ENCODE measurements at regions not wholly inside any gene's neighbourhood (a gene's known extent, or its start where the extent isn't known, plus 50 kb on each side); places are given as distances from the start of the nearest gene placed in this dataset.

DNA sequence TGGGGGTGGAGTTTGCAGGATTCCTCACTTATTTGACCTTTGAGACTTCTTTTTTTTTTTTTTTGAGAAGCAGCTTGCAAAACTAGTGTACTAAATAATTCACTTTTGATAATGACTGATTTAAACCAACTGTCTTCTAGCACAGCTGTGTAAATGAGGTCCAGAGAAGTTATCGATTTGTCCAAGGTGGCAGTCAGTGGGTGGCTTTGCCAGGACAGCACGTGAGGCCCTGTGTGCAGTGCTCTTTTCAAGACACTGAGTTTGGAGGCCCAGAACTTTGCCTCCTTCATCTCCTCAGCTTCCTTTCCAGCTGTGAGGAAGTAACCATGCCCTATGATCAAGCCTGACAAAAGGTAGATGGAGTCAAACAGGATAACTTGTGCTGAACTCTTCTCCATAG lies 92.9 kb upstream of the LCLAT1 start:
- H3K36me3 Mint-ChIP-seq (ENCODE audit: low read depth): no peaks in the 10 kb centered on the region
- Histone ChIP-seq H3K4me3 (ENCODE audit: low read length) (no peak overlapping the region), H3K9ac (ENCODE audit: extremely low read depth, low read length, poor library complexity, severe bottlenecking) (no peak overlapping the region), H3K27ac (ENCODE audit: low read depth, low read length) (no peak overlapping the region), H3K36me3 (ENCODE audit: control insufficient read depth, insufficient read depth, low read length) (no peaks in the 10 kb centered on the region), H3K9me3 (ENCODE audit: control insufficient read depth, low read length) (no peaks in the 10 kb centered on the region), H3K27me3 (ENCODE audit: control insufficient read depth, insufficient read depth, low read length, poor library complexity, severe bottlenecking) (no peaks in the 10 kb centered on the region), H3K4me1 (ENCODE audit: control insufficient read depth, insufficient read depth, low read length) (peaks cover 1% of the 10 kb centered on the region)
- no peak overlapping the region for H3K4me3 Mint-ChIP-seq
- H3K27ac Mint-ChIP-seq: no peak overlapping the region
- TF ChIP-seq, protein P1, sequence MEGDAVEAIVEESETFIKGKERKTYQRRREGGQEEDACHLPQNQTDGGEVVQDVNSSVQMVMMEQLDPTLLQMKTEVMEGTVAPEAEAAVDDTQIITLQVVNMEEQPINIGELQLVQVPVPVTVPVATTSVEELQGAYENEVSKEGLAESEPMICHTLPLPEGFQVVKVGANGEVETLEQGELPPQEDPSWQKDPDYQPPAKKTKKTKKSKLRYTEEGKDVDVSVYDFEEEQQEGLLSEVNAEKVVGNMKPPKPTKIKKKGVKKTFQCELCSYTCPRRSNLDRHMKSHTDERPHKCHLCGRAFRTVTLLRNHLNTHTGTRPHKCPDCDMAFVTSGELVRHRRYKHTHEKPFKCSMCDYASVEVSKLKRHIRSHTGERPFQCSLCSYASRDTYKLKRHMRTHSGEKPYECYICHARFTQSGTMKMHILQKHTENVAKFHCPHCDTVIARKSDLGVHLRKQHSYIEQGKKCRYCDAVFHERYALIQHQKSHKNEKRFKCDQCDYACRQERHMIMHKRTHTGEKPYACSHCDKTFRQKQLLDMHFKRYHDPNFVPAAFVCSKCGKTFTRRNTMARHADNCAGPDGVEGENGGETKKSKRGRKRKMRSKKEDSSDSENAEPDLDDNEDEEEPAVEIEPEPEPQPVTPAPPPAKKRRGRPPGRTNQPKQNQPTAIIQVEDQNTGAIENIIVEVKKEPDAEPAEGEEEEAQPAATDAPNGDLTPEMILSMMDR (conservative IDR thresholded peaks at IDR 0.05): no peak
- peaks cover 17% of the 10 kb centered on the region for H3K4me1 Mint-ChIP-seq
- no peak for DNase-seq
- WGBS, 2 experiments (ENCODE audit: insufficient coverage in 1 of 2, insufficient read length in 1 of 2): 88% methylated on average over 2 of the region's 2 CpGs; no CpG with 5 or more reads in 1 of the 2 experiments
- H3K27me3 Mint-ChIP-seq (ENCODE audit: insufficient read depth): no peaks in the 10 kb centered on the region
- H3K9me3 Mint-ChIP-seq: no peaks in the 10 kb centered on the region

DNA sequence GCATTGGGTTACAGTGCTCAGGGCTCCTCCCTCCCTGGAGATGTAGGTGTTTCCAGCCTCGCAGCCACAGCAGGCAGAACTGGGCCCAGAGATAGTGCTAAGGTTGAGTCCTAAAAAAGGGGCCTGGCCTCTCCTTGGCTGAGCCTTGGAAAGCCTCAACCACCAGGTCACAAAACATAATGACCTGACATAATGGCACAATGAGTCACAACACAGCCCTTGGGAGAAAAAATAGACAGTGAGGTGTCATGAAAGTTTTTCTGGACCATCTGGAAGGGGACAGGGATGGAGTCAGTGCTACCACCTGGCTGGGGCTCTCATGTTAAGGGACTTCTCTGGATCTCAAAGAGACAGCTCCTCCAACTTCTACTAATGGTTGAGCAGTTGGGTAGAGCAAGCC lies 92.4 kb upstream of the LCLAT1 start:
- WGBS, 2 experiments (ENCODE audit: insufficient coverage in 1 of 2, insufficient read length in 1 of 2): 80 to 91% methylated on average over 1 of the region's 1 CpG
- DNase-seq: no peak
- no peaks in the 10 kb centered on the region for H3K36me3 Mint-ChIP-seq (ENCODE audit: low read depth)

DNA sequence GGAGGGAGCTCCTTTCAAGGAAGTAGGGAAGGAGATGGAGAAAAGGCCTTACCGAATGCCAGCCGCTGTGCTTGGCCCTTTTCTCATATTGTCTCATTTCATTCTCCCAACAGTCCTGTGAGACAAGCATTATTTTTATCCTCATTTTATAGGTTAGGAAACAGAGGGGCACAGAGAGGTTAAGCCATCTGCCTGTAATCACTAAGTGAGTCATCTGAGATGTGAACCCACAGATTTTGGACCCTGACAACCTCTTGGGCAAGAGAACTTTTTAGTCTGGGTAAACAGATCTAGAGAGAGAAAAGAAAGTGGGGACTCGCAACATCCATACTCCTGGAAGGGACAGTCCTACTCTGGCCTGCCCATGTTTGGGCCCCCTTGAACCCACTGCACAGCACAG lies 91.7 kb upstream of the LCLAT1 start:
- Mint-ChIP-seq H3K36me3 (ENCODE audit: low read depth) (no peaks in the 10 kb centered on the region), H3K9me3 (no peaks in the 10 kb centered on the region), H3K4me1 (peaks cover 8% of the 10 kb centered on the region), H3K27ac (no peak overlapping the region), H3K4me3 (no peak overlapping the region), H3K27me3 (ENCODE audit: insufficient read depth) (no peaks in the 10 kb centered on the region)
- no peak for DNase-seq
- H3K27me3 ChIP-seq (ENCODE audit: control insufficient read depth, insufficient read depth, low read length, poor library complexity, severe bottlenecking): no peaks in the 10 kb centered on the region
- no peak overlapping the region for H3K9ac ChIP-seq (ENCODE audit: extremely low read depth, low read length, poor library complexity, severe bottlenecking)
- H3K27ac ChIP-seq (ENCODE audit: low read depth, low read length): no peak overlapping the region
- no peaks in the 10 kb centered on the region for H3K36me3 ChIP-seq (ENCODE audit: control insufficient read depth, insufficient read depth, low read length)
- H3K4me1 ChIP-seq (ENCODE audit: control insufficient read depth, insufficient read depth, low read length): no peaks in the 10 kb centered on the region
- no peak overlapping the region for H3K4me3 ChIP-seq (ENCODE audit: low read length)
- no peaks in the 10 kb centered on the region for H3K9me3 ChIP-seq (ENCODE audit: control insufficient read depth, low read length)
- WGBS, 2 experiments (ENCODE audit: insufficient coverage in 1 of 2, insufficient read length in 1 of 2): 98 to 100% methylated on average over 1 to 3 of the region's 3 CpGs
- TF ChIP-seq, protein P1 (conservative IDR thresholded peaks at IDR 0.05): no peak

More for the DNA sequence above, 92.4 kb upstream of the LCLAT1 start:
- Histone ChIP-seq H3K9ac (ENCODE audit: extremely low read depth, low read length, poor library complexity, severe bottlenecking) (no peak overlapping the region), H3K4me1 (ENCODE audit: control insufficient read depth, insufficient read depth, low read length) (no peaks in the 10 kb centered on the region), H3K9me3 (ENCODE audit: control insufficient read depth, low read length) (no peaks in the 10 kb centered on the region), H3K27me3 (ENCODE audit: control insufficient read depth, insufficient read depth, low read length, poor library complexity, severe bottlenecking) (no peaks in the 10 kb centered on the region), H3K27ac (ENCODE audit: low read depth, low read length) (no peak overlapping the region), H3K4me3 (ENCODE audit: low read length) (no peak overlapping the region), H3K36me3 (ENCODE audit: control insufficient read depth, insufficient read depth, low read length) (no peaks in the 10 kb centered on the region)
- Mint-ChIP-seq H3K4me3 (no peak overlapping the region), H3K4me1 (peaks cover 12% of the 10 kb centered on the region), H3K27ac (no peak overlapping the region), H3K27me3 (ENCODE audit: insufficient read depth) (no peaks in the 10 kb centered on the region), H3K9me3 (no peaks in the 10 kb centered on the region)
- TF ChIP-seq, protein P1 (conservative IDR thresholded peaks at IDR 0.05): no peak

All from endodermal cell (in vitro differentiated cells).